GM18520 (cell line): ENCODE measurements at regions not wholly inside any gene's neighbourhood (a gene's known extent, or its start where the extent isn't known, plus 50 kb on each side); places are given as distances from the start of the nearest gene placed in this dataset.
"Not testable (repeated sequence)": the region's sequence is repeated elsewhere in the genome, so short reads cannot be mapped to it uniquely, and the experiment has no call there.

Experiments used
- ATAC-seq: cut with Tn5 transposase; IDR thresholded peaks from one replicate; pipeline ENCODE4 v1.9.1; 2021; ENCODE audit not compliant: unreplicated experiment

- no peak for ATAC-seq
These were observed 322.9 kb downstream of the DAD1 start for GRCh38 chr14:22266142-22266442.

DNA sequence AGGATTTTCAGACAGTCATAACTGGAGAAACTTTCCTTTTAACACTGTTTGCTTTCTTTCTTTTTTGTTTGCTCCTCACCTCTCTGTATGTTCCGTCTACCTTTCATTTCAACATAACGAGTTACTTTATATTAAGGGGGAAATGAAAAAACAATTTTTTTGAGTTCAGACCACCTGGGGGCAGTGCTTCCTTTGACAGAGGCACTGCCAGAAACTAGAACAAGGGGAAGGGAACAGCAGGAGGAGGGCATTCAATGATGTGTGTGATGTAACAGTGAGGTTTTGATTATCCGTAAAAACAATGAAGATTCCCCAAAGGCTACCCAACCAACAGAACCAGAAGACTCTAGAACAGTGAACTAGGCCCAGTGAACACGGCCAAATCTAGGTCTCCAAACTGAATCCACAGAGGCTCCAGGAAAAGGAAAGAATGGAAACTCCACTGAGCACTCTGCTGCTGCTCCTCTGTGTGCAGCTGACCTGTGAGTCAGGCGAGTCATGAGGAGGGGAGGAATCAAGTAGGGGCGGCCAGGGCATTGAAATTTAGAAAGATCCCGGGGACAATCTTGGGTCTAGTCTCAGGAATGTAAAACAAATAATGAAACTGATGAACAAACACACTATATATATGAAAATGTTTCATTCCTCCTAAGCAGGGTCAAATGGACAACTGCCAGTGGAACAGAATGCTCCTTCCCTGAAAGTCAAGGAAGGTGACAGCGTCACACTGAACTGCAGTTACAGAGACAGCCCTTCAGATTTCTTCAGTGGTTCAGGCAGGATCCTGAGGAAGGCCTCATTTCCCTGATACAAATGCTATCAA lies 323.5 kb downstream of the DAD1 start:
- ATAC-seq: no peak

DNA sequence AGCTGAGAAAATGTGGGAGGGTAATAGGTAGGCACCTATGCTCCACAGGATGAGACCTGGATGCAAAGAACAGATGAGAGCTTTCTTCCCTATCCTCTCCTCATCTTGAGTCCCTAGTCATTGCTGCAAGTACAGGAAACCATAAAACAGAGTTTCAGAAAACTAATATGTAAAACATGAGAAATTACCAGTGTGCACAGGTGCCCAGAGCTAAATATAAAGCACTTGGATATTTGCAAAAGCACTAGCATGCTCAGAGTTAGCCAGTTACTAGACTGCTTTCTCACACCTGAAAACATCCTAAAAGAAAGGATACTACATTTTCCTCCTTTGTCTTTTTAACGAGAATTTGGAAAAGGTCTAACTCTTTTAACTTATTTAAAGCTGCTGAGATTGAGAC lies 324.3 kb downstream of the DAD1 start:
- ATAC-seq: no peak

- no peak for ATAC-seq
These were observed 325.1 kb downstream of the DAD1 start for GRCh38 chr14:22263961-22264360.

DNA sequence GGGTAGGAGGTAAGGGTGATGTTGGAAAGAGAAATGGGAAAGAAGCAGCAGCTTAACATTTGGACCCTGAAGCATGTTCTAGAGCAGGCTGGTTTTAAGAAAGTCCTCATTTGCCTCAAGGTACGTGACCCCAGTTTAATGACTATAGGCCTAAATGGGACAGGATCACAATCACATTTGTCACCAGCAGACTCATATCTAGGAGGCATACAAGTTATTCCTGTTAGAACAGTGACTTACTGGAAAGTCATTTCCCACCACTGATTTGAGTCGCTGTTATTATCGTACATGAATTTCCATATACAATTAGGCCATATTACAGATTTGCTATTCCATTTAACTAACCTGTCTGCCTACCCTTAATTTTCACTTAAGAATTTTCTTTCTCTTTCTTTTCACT lies 326.1 kb downstream of the DAD1 start:
- no peak for ATAC-seq

DNA sequence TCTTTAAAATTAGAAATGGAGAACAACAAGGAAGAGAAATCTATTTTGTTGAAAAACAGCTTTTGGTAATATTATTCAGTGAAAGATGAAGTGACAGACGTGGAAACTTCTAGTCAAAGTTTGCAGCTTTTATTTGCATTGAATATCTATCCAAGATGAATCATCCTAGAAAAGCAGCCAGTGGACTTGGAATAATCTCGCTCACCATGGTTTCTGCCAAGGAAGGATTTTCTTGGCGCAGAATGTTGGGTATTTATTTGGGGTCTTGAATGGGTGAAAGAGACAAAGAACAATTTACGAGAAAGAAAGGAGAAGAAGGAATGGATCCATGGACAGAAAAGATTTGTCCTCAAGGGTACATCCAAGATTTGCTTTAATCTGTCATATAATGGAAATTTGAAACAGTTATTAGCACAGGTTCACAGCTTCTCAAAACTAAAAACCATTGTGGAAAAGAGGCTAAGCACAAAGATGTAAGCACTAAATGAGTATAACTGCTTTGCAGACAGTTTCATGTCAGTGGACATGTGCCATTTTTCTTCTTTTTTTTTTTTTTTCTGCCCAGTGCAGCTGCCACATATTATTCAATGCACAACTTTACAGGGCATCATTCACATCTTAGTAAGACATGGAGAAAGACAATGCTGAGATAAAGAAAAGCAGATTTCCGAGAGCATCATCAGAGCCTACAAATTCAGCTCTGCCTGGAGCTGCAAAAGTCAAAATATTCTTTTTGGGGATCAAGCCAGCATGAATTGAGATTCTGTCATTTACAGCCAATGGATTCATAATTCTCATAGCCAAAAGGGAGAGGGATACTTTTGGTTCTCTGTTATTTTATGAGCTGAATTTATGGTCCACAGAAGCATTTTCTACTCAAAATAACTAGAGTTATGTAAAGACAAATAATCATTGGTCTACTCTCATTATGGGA lies 333.7 kb downstream of the DAD1 start:
- no peak for ATAC-seq

DNA sequence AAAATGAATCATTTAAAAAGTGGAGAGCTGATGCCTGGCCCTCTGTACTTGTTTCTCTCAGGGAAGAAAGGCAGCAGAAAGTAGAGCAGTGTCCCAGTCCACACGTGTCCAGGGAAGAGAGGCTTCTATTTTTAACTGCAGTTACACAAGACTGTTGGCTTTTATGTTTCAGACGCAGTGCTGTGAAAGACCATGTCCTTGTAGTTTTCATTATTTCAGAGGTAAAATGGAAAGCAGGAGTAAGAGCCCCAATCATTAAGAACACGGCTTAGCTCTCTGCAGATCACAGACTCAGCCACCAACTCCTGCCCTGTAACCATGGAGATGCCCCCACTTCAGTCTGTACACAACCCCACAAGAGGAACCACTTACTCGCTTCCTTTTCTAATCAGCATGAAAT lies 336.3 kb downstream of the DAD1 start:
- no peak for ATAC-seq

DNA sequence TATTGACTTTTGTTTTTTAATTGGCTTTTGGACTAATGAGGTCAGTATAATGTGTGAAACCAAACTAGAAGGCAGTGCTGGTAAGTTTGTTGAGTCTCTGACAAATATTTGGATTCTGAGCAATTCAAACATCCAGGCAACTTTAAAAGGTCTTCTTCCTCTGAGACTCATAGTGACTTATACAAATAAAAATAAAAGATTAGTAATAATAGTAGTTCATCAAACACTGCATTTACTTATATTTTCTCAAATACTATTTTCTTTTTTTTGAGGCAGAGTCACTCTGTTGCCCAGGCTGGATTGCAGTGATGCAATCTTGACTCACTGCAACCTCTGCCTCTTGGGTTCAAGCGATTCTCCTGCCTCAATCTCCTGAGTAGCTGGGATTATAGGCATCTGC lies 337.9 kb downstream of the DAD1 start:
- ATAC-seq: no peak

GRCh38 chr14:22249770-22250169 lies 339.3 kb downstream of the DAD1 start:
- no peak for ATAC-seq

DNA sequence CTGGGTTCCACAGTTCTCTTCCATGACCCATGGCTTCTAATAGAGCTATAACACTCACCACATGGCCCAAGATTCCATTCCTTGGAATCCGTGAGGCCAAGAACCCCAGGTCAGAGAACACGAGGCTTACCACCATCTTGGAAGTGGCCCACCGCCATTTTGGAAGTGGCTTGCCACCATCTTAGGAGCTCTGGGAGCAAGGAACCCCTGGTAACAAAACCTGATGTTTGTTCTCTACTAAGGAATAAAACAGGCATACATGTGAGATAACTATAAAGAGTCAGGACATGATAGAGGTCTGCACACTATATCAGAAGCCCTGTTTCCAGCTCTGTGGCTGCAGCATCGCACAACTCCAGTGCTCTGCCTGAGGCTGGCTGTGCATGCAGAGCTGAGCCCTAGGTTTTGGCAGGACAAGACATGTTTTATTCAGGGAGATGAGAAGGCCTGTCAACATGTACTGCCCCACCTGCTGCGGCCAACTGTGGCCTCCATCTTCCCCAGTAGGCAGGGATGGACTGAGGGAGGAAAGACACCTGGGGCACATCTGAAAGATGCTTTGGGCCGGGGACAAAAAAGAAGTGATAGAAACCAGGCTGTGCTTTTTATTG lies 344.9 kb downstream of the DAD1 start:
- no peak for ATAC-seq

DNA sequence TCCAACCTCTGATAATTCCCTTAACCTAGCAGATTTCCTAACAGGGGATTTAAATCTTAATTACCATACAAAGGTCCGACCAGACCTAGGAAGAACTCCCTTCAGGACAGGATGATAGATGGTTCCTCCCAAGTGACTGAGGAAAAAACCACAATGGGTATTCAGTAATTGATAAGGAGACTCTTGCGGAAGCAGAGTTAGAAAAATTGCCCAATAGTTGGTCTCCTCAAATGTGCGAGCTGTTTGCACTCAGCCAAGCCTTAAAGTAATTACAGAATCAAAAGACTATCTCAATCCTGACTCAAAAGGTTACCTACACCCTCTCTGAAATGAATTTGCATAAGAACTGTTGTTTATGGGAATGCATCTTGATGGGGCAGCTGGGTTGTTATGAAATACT lies 350.7 kb downstream of the DAD1 start:
- ATAC-seq: not testable (repeated sequence)

- ATAC-seq: no peak
These were observed 355.6 kb downstream of the DAD1 start for GRCh38 chr14:22233377-22233776.

DNA sequence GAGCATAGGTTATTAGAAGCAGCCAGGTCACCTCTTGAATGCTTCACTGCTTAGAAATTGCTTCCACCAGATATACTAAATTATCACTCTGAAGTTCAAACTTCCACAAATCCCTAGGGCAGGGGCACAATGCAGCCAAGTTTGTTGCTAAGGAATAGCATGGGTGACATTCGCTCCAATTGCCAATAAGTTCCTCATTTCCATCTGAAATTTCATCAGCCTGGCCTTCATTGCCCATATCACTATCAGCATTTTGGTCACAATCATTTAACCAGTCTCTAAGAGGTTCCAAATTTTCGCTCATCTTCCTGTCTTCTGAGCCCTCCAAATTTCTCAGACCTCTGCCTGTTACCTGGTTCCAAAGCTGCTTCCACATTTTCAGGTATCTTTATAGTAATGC lies 356.1 kb downstream of the DAD1 start:
- no peak for ATAC-seq

DNA sequence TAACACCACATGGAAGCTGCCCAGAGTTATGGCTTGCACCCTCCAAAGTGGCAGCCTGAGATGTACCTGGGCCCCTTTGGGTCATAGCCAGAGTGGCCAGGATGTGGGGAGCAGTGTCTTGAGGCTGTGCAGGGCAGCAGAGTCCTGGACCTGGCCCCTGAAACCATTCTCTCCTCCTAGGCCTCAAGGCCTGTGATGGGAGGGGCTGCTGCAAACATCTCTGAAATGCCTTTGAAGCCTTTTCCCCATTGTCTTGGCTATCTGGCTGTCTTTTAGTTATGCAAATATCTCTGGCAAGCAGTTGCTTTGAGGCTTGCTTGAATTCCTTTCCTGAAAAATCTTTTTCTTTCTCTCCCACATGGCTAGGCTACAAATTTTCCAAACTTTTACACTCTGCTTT lies 356.5 kb downstream of the DAD1 start:
- no peak for ATAC-seq

DNA sequence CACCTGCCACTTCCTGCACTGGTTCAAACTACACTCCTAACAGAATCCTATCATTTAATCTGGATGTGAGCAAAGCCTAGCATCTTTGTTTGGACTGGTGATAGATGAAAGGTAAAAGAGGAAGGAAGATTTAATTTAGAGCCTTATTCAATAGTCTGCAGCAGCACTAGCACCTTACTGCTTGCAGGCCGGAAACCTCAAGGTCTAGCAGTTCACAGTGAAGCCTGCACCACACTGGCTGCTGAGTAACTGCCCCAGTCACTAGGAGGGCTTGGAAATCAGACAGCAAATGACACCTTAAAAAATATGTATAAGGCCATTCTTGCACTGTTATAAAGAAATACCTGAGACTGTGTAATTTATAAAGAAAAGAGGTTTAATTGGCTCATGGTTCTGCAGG lies 358.0 kb downstream of the DAD1 start:
- peak; percentile 57 for ATAC-seq

- ATAC-seq: no peak
These were observed 358.5 kb downstream of the DAD1 start for GRCh38 chr14:22230517-22230916.

- no peak for ATAC-seq
These were observed 361.9 kb downstream of the DAD1 start for GRCh38 chr14:22227084-22227483.

DNA sequence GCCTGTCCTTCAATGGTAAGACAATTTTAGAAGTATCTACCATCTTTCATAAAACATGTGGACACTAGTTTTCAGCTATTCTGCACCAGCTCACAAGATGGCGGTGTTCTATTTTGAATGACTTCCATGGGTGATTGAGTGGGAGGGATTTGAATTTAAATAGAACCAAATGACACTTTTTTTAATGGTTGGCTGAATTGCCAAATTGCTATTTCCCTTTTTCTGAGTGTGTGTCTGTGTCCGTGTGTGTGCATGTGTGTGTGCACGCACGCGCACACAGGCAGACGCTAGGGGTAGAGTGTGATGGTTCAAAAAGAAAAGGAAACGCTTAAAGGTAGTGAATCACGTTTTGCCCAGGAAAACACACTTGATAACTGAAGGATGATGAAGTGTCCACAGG lies 362.6 kb downstream of the DAD1 start:
- ATAC-seq: no peak

- no peak for ATAC-seq
These were observed 363.4 kb downstream of the DAD1 start for GRCh38 chr14:22225516-22226140.

- ATAC-seq: no peak
These were observed 367.5 kb downstream of the DAD1 start for GRCh38 chr14:22221508-22221907.

DNA sequence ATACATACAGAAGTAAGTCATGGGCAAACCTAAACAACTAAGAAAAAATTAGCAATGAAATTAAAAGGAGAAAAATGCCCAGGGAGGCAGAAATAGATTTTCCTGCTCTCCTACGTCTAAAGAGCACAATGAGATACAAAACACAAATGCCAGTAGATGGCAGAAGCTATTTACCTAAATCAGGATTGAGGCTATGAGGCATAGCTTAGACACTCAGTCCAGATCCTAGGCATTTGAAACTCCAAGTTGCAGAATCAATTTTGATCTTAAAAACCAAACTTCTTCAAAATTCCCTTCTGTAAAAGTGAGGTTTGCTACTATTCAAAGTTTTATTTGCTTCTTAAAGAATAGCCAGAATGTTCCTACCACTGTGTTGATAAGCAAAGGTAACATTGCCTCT lies 368.6 kb downstream of the DAD1 start:
- no peak for ATAC-seq
